HUES6 (cell line): ENCODE measurements at regions not wholly inside any gene's neighbourhood (a gene's known extent, or its start where the extent isn't known, plus 50 kb on each side); places are given as distances from the start of the nearest gene placed in this dataset.

Source experiments
- H3K27ac ChIP-seq: 2 replicates; pipeline ENCODE4 v1.7.0; 2013; ENCODE audit warnings: low read depth, mild to moderate bottlenecking, low read length, inconsistent platforms
- H3K27me3 ChIP-seq: 2 replicates; pipeline ENCODE4 v1.6.1; 2013; ENCODE audit warnings: low read length; ENCODE audit not compliant: control insufficient read depth, insufficient read depth
- H3K36me3 ChIP-seq: 2 replicates; pipeline ENCODE4 v1.6.1; 2013; ENCODE audit warnings: low read length; ENCODE audit not compliant: control insufficient read depth, insufficient read depth
- H3K4me1 ChIP-seq: 2 replicates; pipeline ENCODE4 v1.6.1; 2013; ENCODE audit warnings: low read length; ENCODE audit not compliant: control insufficient read depth, insufficient read depth
- H3K4me3 ChIP-seq: 2 replicates; pipeline ENCODE4 v1.5.1; 2013; ENCODE audit warnings: low read depth, low read length
- H3K9ac ChIP-seq: one replicate; pipeline ENCODE4 v1.6.1; 2013; ENCODE audit warnings: mild to moderate bottlenecking, low read length
- H3K9me3 ChIP-seq: 2 replicates; pipeline ENCODE4 v1.6.1; 2013; ENCODE audit warnings: low read depth, low read length; ENCODE audit not compliant: control insufficient read depth, insufficient read depth

- Histone ChIP-seq H3K27me3 (no peaks in the 10 kb centered on the region), H3K9me3 (peaks cover 26% of the 10 kb centered on the region), H3K4me3 (no peak overlapping the region), H3K9ac (no peak overlapping the region), H3K27ac (no peak overlapping the region), H3K4me1 (no peaks in the 10 kb centered on the region), H3K36me3 (no peaks in the 10 kb centered on the region)
Observed at GRCh38 chr2:12855508-12855907, 138.8 kb downstream of the TRIB2 start.

- Histone ChIP-seq H3K9me3 (peaks cover 30% of the 10 kb centered on the region), H3K4me3 (no peak overlapping the region), H3K4me1 (no peaks in the 10 kb centered on the region), H3K9ac (no peak overlapping the region), H3K27ac (no peak overlapping the region), H3K27me3 (no peaks in the 10 kb centered on the region), H3K36me3 (no peaks in the 10 kb centered on the region)
Observed at GRCh38 chr2:12856934-12857601, 140.3 kb downstream of the TRIB2 start.

- Histone ChIP-seq H3K4me1 (no peaks in the 10 kb centered on the region), H3K27ac (no peak overlapping the region), H3K9me3 (peaks cover 30% of the 10 kb centered on the region)
Observed at GRCh38 chr2:12857891-12858290, 141.2 kb downstream of the TRIB2 start.

GRCh38 chr2:12858786-12859185 is 142.1 kb downstream of the TRIB2 start:
- Histone ChIP-seq H3K4me3 (no peak overlapping the region), H3K9ac (no peak overlapping the region), H3K4me1 (no peaks in the 10 kb centered on the region), H3K27ac (no peak overlapping the region), H3K36me3 (no peaks in the 10 kb centered on the region), H3K27me3 (no peaks in the 10 kb centered on the region), H3K9me3 (peaks cover 33% of the 10 kb centered on the region)

More at GRCh38 chr2:12857891-12858290, 141.2 kb downstream of the TRIB2 start:
- Histone ChIP-seq H3K4me3 (no peak overlapping the region), H3K36me3 (no peaks in the 10 kb centered on the region), H3K27me3 (no peaks in the 10 kb centered on the region), H3K9ac (no peak overlapping the region)

GRCh38 chr2:12861344-12861930 is 144.7 kb downstream of the TRIB2 start:
- H3K9me3 ChIP-seq, result peaks cover 28% of the 10 kb centered on the region

GRCh38 chr2:12862541-12862940 is 145.8 kb downstream of the TRIB2 start:
- H3K9ac ChIP-seq, result no peak overlapping the region
- no peak overlapping the region for H3K4me3 ChIP-seq
- no peaks in the 10 kb centered on the region for H3K27me3 ChIP-seq
- H3K4me1 ChIP-seq, result no peaks in the 10 kb centered on the region
- peaks cover 28% of the 10 kb centered on the region for H3K9me3 ChIP-seq
- H3K36me3 ChIP-seq, result no peaks in the 10 kb centered on the region
- H3K27ac ChIP-seq, result no peak overlapping the region

More at GRCh38 chr2:12861344-12861930, 144.7 kb downstream of the TRIB2 start:
- H3K4me3 ChIP-seq, result no peak overlapping the region
- H3K36me3 ChIP-seq, result no peaks in the 10 kb centered on the region
- H3K27me3 ChIP-seq, result no peaks in the 10 kb centered on the region
- no peaks in the 10 kb centered on the region for H3K4me1 ChIP-seq
- no peak overlapping the region for H3K9ac ChIP-seq
- no peak overlapping the region for H3K27ac ChIP-seq

- peaks cover 28% of the 10 kb centered on the region for H3K9me3 ChIP-seq
- H3K36me3 ChIP-seq, result no peaks in the 10 kb centered on the region
- H3K27ac ChIP-seq, result no peak overlapping the region
- H3K9ac ChIP-seq, result no peak overlapping the region
- no peak overlapping the region for H3K4me3 ChIP-seq
- H3K4me1 ChIP-seq, result no peaks in the 10 kb centered on the region
- H3K27me3 ChIP-seq, result no peaks in the 10 kb centered on the region
Observed at GRCh38 chr2:12863937-12864336, 147.2 kb downstream of the TRIB2 start.

- no peaks in the 10 kb centered on the region for H3K4me1 ChIP-seq
Observed at GRCh38 chr2:12867631-12868287, 151.0 kb downstream of the TRIB2 start.

GRCh38 chr2:12870692-12871091 is 154.0 kb downstream of the TRIB2 start:
- Histone ChIP-seq H3K4me3 (no peak overlapping the region), H3K27ac (no peak overlapping the region), H3K27me3 (no peaks in the 10 kb centered on the region), H3K4me1 (no peaks in the 10 kb centered on the region), H3K9me3 (no peaks in the 10 kb centered on the region), H3K9ac (no peak overlapping the region), H3K36me3 (no peaks in the 10 kb centered on the region)

More at GRCh38 chr2:12867631-12868287, 151.0 kb downstream of the TRIB2 start:
- H3K36me3 ChIP-seq, result no peaks in the 10 kb centered on the region
- no peak overlapping the region for H3K4me3 ChIP-seq
- no peak overlapping the region for H3K9ac ChIP-seq
- H3K9me3 ChIP-seq, result peaks cover 13% of the 10 kb centered on the region
- H3K27me3 ChIP-seq, result no peaks in the 10 kb centered on the region
- no peak overlapping the region for H3K27ac ChIP-seq

GRCh38 chr2:12871694-12872315 is 155.1 kb downstream of the TRIB2 start:
- Histone ChIP-seq H3K9ac (no peak overlapping the region), H3K36me3 (no peaks in the 10 kb centered on the region), H3K4me1 (no peaks in the 10 kb centered on the region), H3K4me3 (no peak overlapping the region), H3K27me3 (no peaks in the 10 kb centered on the region), H3K9me3 (no peaks in the 10 kb centered on the region), H3K27ac (no peak overlapping the region)

- H3K27me3 ChIP-seq, result no peaks in the 10 kb centered on the region
- H3K27ac ChIP-seq, result no peak overlapping the region
- H3K4me1 ChIP-seq, result no peaks in the 10 kb centered on the region
- H3K9me3 ChIP-seq, result no peaks in the 10 kb centered on the region
- H3K4me3 ChIP-seq, result no peak overlapping the region
- no peaks in the 10 kb centered on the region for H3K36me3 ChIP-seq
- H3K9ac ChIP-seq, result no peak overlapping the region
Observed at GRCh38 chr2:12877761-12878160, 161.0 kb downstream of the TRIB2 start.
